H9 (cell line): ENCODE measurements at regions not wholly inside any gene's neighbourhood (a gene's known extent, or its start where the extent isn't known, plus 50 kb on each side); places are given as distances from the start of the nearest gene placed in this dataset.
"Not testable (repeated sequence)": the region's sequence is repeated elsewhere in the genome, so short reads cannot be mapped to it uniquely, and the experiment has no call there.

Experiments
- DNase-seq: peaks from one replicate; pipeline ENCODE4 v3.0.0-alpha.2; 2017
- H2AFZ ChIP-seq: one replicate; pipeline ENCODE4 v1.6.1; 2013; ENCODE audit warnings: mild to moderate bottlenecking, low read length, control low read depth, moderate library complexity
- H2AK5ac ChIP-seq: 2 replicates; pipeline ENCODE4 v1.6.1; 2013; ENCODE audit warnings: low read length, control low read depth, mixed read lengths; ENCODE audit not compliant: insufficient read length
- H2BK120ac ChIP-seq: one replicate; pipeline ENCODE4 v1.6.1; 2013; ENCODE audit warnings: low read depth, mild to moderate bottlenecking, low read length, control low read depth, inconsistent platforms; ENCODE audit not compliant: poor library complexity, severe bottlenecking
- H2BK12ac ChIP-seq: 2 replicates; pipeline ENCODE4 v1.6.1; 2013; ENCODE audit warnings: low read length, control low read depth, mixed read lengths, low read depth; ENCODE audit not compliant: insufficient read length
- H2BK15ac ChIP-seq: 2 replicates; pipeline ENCODE4 v1.6.1; 2013; ENCODE audit warnings: low read depth, low read length, control low read depth
- H2BK20ac ChIP-seq: one replicate; pipeline ENCODE4 v1.6.1; 2013; ENCODE audit warnings: low read depth, mild to moderate bottlenecking, low read length, control low read depth, inconsistent platforms; ENCODE audit not compliant: poor library complexity, severe bottlenecking
- H2BK5ac ChIP-seq: 2 replicates; pipeline ENCODE4 v1.6.1; 2013; ENCODE audit warnings: low read length, control low read depth, mixed read lengths; ENCODE audit not compliant: insufficient read length
- H3K14ac ChIP-seq: 2 replicates; pipeline ENCODE4 v1.6.1; 2013; ENCODE audit warnings: low read length, control low read depth; ENCODE audit not compliant: insufficient read depth
- H3K18ac ChIP-seq: 2 replicates; pipeline ENCODE4 v1.6.1; 2013; ENCODE audit warnings: low read depth, mild to moderate bottlenecking, mixed read lengths, low read length, control low read depth; ENCODE audit not compliant: insufficient read length
- H3K23ac ChIP-seq: 2 replicates; pipeline ENCODE4 v1.6.1; 2013; ENCODE audit warnings: low read length, control low read depth, mixed read lengths, low read depth; ENCODE audit not compliant: insufficient read length
- H3K23me2 ChIP-seq: 2 replicates; pipeline ENCODE4 v1.6.1; 2013; ENCODE audit warnings: low read depth, mild to moderate bottlenecking, mixed read lengths, low read length, control low read depth; ENCODE audit not compliant: insufficient read length, poor library complexity, severe bottlenecking
- H3K27ac ChIP-seq: 2 replicates; pipeline ENCODE4 v1.5.1; 2013; ENCODE audit warnings: low read length, control low read depth, mixed read lengths, low read depth; ENCODE audit not compliant: insufficient read length
- H3K27me3 ChIP-seq: 2 replicates; pipeline ENCODE4 v1.6.1; 2013; ENCODE audit warnings: low read length, control low read depth, inconsistent platforms; ENCODE audit not compliant: insufficient read depth
- H3K4ac ChIP-seq: 2 replicates; pipeline ENCODE4 v1.6.1; 2013; ENCODE audit warnings: low read depth, mild to moderate bottlenecking, control low read depth, inconsistent platforms, low read length, moderate library complexity
- H3K4me1 ChIP-seq: 2 replicates; pipeline ENCODE4 v1.6.1; 2013; ENCODE audit warnings: low read length, control low read depth, inconsistent platforms; ENCODE audit not compliant: insufficient read depth
- H3K4me2 ChIP-seq: 2 replicates; pipeline ENCODE4 v1.6.1; 2013; ENCODE audit warnings: low read length, control low read depth, mixed read lengths; ENCODE audit not compliant: insufficient read length, insufficient read depth
- H3K56ac ChIP-seq: 2 replicates; pipeline ENCODE4 v1.6.1; 2013; ENCODE audit warnings: low read depth, mild to moderate bottlenecking, mixed read lengths, low read length, control low read depth; ENCODE audit not compliant: insufficient read length
- H3K79me1 ChIP-seq: 2 replicates; pipeline ENCODE4 v1.6.1; 2013; ENCODE audit warnings: low read depth, mild to moderate bottlenecking, moderate library complexity, low read length, control low read depth, inconsistent platforms; ENCODE audit not compliant: insufficient read depth, poor library complexity, severe bottlenecking
- H3K79me2 ChIP-seq: 2 replicates; pipeline ENCODE4 v1.6.1; 2013; ENCODE audit warnings: low read length, control low read depth, inconsistent platforms; ENCODE audit not compliant: insufficient read depth
- H3K9ac ChIP-seq: 2 replicates; pipeline ENCODE4 v1.6.1; 2013; ENCODE audit warnings: low read length, control low read depth, mixed read lengths; ENCODE audit not compliant: insufficient read length; ENCODE audit errors: extremely low read depth
- H3K9me3 ChIP-seq: one replicate; pipeline ENCODE4 v1.6.1; 2013; ENCODE audit warnings: low read depth, low read length, inconsistent platforms; ENCODE audit not compliant: control insufficient read depth
- H3T11ph ChIP-seq: one replicate; pipeline ENCODE4 v1.6.1; 2013; ENCODE audit warnings: mild to moderate bottlenecking, low read length, control low read depth, inconsistent platforms
- H4K20me1 ChIP-seq: one replicate; pipeline ENCODE4 v1.6.1; 2013; ENCODE audit not compliant: control insufficient read depth, insufficient read length, insufficient read depth
- H4K5ac ChIP-seq: 2 replicates; pipeline ENCODE4 v1.6.1; 2013; ENCODE audit warnings: low read depth, mild to moderate bottlenecking, mixed read lengths, low read length, control low read depth; ENCODE audit not compliant: insufficient read length
- H4K8ac ChIP-seq: replicated peaks from 2 replicates; pipeline ENCODE4 v1.6.1; 2013; ENCODE audit warnings: low read length, control low read depth, mixed read lengths, low read depth; ENCODE audit not compliant: insufficient read length
- H4K91ac ChIP-seq: 2 replicates; pipeline ENCODE4 v1.6.1; 2013; ENCODE audit warnings: low read depth, mild to moderate bottlenecking, moderate library complexity, mixed read lengths, low read length, control low read depth; ENCODE audit not compliant: insufficient read length
- H3K27ac Mint-ChIP-seq, 3 experiments: 2 replicates in 2 of 3; 3 replicates in 1 of 3; pipeline ENCODE4 v1.8.0; 2020 to 2021; ENCODE audit warnings: mixed read lengths in 3 of 3, mild to moderate bottlenecking in 1 of 3, moderate library complexity in 1 of 3
- H3K27me3 Mint-ChIP-seq: 2 replicates; pipeline ENCODE4 v1.8.0; 2021; ENCODE audit warnings: low read depth, mild to moderate bottlenecking, moderate library complexity, mixed read lengths
- H3K36me3 Mint-ChIP-seq, 3 experiments: 2 replicates in 2 of 3; 3 replicates in 1 of 3; pipeline ENCODE4 v1.8.0; 2020 to 2021; ENCODE audit warnings: low read depth in 3 of 3, mixed read lengths in 3 of 3; ENCODE audit not compliant: insufficient read depth in 1 of 3
- H3K4me1 Mint-ChIP-seq, 2 experiments: 2 replicates each; pipeline ENCODE4 v1.8.0; 2020; ENCODE audit warnings: mixed read lengths in 2 of 2
- H3K4me3 Mint-ChIP-seq, 2 experiments: 2 replicates in 1 of 2; 3 replicates in 1 of 2; pipeline ENCODE4 v1.8.0; 2020 to 2021; ENCODE audit warnings: mild to moderate bottlenecking in 2 of 2, mixed read lengths in 2 of 2, moderate library complexity in 1 of 2
- H3K9me3 Mint-ChIP-seq, 2 experiments: 2 replicates in 1 of 2; 3 replicates in 1 of 2; pipeline ENCODE4 v1.8.0; 2020; ENCODE audit warnings: mild to moderate bottlenecking in 2 of 2, mixed read lengths in 2 of 2, moderate library complexity in 1 of 2
- WGBS: extraction: QIAGEN DNeasy Blood & Tissue Kit; methylation state at CpG from one replicate; pipeline ENCODE4 v1.1.7; 2013; ENCODE audit warnings: missing lambda C conversion rate, low lambda C conversion rate, mixed read lengths; ENCODE audit not compliant: insufficient read length; ENCODE audit errors: extremely low coverage; 5-methylcytosine and 5-hydroxymethylcytosine counted together

DNA sequence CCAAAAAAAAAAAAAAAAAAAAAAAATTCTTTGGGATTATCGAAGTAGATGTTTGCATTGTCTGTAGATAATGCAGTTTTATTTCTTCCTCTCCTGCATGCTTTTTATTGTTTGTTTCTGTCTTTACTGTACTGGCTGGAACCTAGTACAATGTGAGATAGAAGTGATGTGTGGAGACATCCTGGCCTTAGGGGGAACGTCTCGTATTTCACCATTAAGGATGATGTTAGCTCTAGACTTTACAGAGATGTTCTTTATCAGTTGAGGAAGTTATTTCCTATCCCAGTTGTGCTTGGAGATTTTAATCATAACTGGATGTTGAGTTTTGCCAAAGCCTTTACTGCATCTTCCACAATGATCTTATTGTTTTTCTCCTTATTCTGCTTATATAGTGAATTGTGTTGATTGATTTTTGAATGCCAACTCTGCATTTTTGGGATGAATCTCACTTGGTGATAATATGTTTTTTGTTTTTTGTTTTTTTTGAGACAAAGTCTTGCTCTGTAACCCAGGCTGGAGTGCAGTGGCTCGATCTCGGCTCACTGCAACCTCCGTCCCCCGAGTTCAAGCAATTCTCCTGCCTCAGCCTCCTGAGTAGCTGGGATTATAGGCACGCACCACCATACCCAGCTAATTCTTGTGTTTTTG is 179.7 kb downstream of the LAT start:
- not testable (repeated sequence) for H3K23ac ChIP-seq, H2BK120ac ChIP-seq, H2BK15ac ChIP-seq, H3T11ph ChIP-seq, H3K56ac ChIP-seq, H2BK20ac ChIP-seq, H4K5ac ChIP-seq, H3K4me1 Mint-ChIP-seq, H3K36me3 Mint-ChIP-seq, H2BK5ac ChIP-seq, H3K4ac ChIP-seq, H2AK5ac ChIP-seq, H4K20me1 ChIP-seq, H3K79me2 ChIP-seq, DNase-seq, H3K4me1 ChIP-seq, H3K27ac Mint-ChIP-seq, H4K8ac ChIP-seq, H3K18ac ChIP-seq, H3K27ac ChIP-seq, H4K91ac ChIP-seq, H3K27me3 ChIP-seq, H3K9me3 Mint-ChIP-seq, H3K9me3 ChIP-seq, H2AFZ ChIP-seq, H2BK12ac ChIP-seq, H3K4me2 ChIP-seq, H3K23me2 ChIP-seq, H3K14ac ChIP-seq, H3K27me3 Mint-ChIP-seq, H3K9ac ChIP-seq, H3K79me1 ChIP-seq, H3K4me3 Mint-ChIP-seq
- WGBS = no CpG with 5 or more reads among the region's 8 CpGs

DNA sequence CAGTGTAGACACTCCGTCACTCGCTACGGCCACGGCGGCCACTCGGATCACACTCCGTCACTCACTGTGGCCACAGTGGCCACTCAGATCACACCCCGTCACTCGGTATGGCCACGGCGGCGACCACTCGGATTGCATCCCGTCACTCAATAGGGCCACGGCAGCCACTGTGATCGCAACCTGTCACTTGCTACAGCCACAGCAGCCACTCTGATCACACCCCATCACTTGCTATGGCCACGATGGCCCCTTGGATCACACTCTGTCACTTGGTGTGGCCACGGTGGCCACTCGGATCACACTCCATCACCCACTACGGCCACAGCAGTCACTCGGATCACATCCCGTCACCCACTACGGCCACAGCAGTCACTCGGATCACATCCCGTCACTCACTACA is 175.3 kb downstream of the LAT start:
- not testable (repeated sequence) for H3K18ac ChIP-seq, H3K23me2 ChIP-seq, H3K14ac ChIP-seq, H2AK5ac ChIP-seq, H2BK12ac ChIP-seq, H2BK5ac ChIP-seq, H3K9me3 ChIP-seq, H2BK20ac ChIP-seq, H3K4ac ChIP-seq, H2BK120ac ChIP-seq, H3K36me3 Mint-ChIP-seq, H3T11ph ChIP-seq, H3K79me2 ChIP-seq, H2BK15ac ChIP-seq, DNase-seq, H3K27me3 ChIP-seq, H3K4me3 Mint-ChIP-seq, H3K79me1 ChIP-seq, H3K9ac ChIP-seq, H4K5ac ChIP-seq, H3K27ac ChIP-seq, H3K4me2 ChIP-seq, H3K4me1 ChIP-seq, H3K27me3 Mint-ChIP-seq, H3K9me3 Mint-ChIP-seq, H2AFZ ChIP-seq, H3K56ac ChIP-seq, H4K20me1 ChIP-seq, H3K23ac ChIP-seq, H4K91ac ChIP-seq, H4K8ac ChIP-seq
- Mint-ChIP-seq H3K4me1 (peaks cover 20 to 25% of the 10 kb centered on the region in 2 experiments), H3K27ac (peak overlapping the region in 1 of 3 experiments; percentile 22; a peak in 2 of 7 replicates)
- no CpG with 5 or more reads among the region's 25 CpGs for WGBS
